AG04449 (cell line): ENCODE measurements at regions not wholly inside any gene's neighbourhood (a gene's known extent, or its start where the extent isn't known, plus 50 kb on each side); places are given as distances from the start of the nearest gene placed in this dataset.

Experiments
- CTCF ChIA-PET: fragments of 350-600 bp; formaldehyde crosslinking; extraction: SDS; loops from one replicate; lab custom pipeline; 2021; ENCODE audit warnings: antibody characterized with exemption; lab: Yijun Ruan, JAX
- POLR2A ChIA-PET: fragments of 400-600, 350-600 bp; formaldehyde crosslinking; extraction: SDS; loops from one replicate; lab custom pipeline; 2020; ENCODE audit warnings: antibody characterized with exemption, inconsistent platforms; lab: Yijun Ruan, JAX
- DNase-seq: peaks from one replicate; pipeline ENCODE4 v3.0.0-alpha.2; 2010; ENCODE audit warnings: low read depth, low spot score
- H3K4me3 ChIP-seq: 2 replicates; pipeline ENCODE4 v1.5.1; 2011; ENCODE audit warnings: low read depth, mild to moderate bottlenecking, control low read depth, low read length
- CTCF ChIP-seq: IDR thresholded peaks from one replicate; pipeline ENCODE4 v1.5.1; 2011; ENCODE audit warnings: mild to moderate bottlenecking, moderate library complexity, low read length, control low read depth, inconsistent platforms; ENCODE audit not compliant: insufficient read depth; ENCODE audit errors: missing control alignments

DNA sequence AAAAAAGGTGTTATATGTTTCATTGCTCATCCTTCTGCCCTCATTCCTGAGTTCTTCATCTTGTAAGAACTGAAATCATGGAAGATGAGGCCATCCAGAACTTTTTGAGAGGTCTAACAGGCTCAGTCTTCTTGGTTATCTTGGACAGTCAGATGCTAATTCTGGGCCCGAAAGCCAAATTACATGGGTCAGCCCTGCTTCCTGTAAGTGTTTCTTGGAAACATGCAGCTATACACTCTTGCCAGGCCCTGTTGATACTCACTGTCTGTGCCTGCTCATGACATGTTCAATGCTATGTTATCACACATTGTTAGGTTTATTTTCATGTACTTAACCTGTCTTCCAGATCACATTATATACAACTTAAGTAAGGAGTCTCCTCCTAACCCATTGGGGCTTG, 542.5 kb downstream of the NUF2 start:
- no peak for TF ChIP-seq CTCF
- DNase-seq = no peak
- CTCF ChIA-PET = no interaction called here
- H3K4me3 ChIP-seq = no peak overlapping the region
- POLR2A ChIA-PET = no interaction called here

DNA sequence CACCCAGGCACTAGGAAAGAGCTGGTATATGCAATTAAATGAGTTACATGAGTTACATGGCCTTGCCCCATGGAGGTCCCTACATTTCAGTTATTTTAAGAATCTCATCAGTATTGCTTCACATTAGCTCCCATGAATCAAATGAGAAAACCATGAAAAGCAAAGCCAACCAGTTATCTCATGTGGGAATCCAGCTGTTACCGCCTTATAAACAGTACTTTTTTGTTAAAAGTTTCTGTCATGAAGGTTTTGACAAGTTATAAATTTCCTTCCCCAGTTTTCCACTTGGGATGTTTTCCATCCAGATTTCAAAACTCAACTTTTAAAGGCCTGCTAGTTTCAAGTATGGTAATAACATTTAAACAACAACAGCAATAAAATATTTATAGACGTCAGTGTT, 544.8 kb downstream of the NUF2 start:
- no peak overlapping the region for H3K4me3 ChIP-seq
- POLR2A ChIA-PET = no interaction called here
- no peak for TF ChIP-seq CTCF
- CTCF ChIA-PET = interaction anchor here (1.8 kb wide), 1 partner anchor 7 kb away, joined by 7 read pairs; no protein-coding TSS in a partner anchor
- DNase-seq = no peak

DNA sequence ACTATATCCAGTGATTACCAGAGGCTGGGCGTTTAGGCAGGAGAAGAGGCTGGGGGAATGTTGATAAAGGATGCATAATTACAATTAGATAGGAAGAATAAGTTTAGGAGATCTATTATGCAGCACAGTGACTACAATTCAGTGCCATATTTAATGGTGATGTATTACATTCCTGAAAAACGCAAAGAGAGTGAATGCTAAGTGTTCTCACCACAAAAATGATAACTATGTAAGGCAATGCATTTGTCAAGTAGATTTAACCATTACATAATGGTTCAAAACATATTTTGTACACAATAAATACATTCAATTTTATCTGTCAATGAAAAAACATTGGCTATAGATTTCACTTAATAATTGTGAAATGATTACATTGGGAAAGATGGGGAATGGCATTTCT, 548.9 kb downstream of the NUF2 start:
- no peak for TF ChIP-seq CTCF
- peak; percentile 26 for DNase-seq
- H3K4me3 ChIP-seq = no peak overlapping the region
- POLR2A ChIA-PET = no interaction called here
- CTCF ChIA-PET = no interaction called here

- no peak for TF ChIP-seq CTCF
- POLR2A ChIA-PET = no interaction called here
- CTCF ChIA-PET = no interaction called here
- no peak for DNase-seq
- no peak overlapping the region for H3K4me3 ChIP-seq
Observed at GRCh38 chr1:163872067-163872466, 550.3 kb downstream of the NUF2 start.

DNA sequence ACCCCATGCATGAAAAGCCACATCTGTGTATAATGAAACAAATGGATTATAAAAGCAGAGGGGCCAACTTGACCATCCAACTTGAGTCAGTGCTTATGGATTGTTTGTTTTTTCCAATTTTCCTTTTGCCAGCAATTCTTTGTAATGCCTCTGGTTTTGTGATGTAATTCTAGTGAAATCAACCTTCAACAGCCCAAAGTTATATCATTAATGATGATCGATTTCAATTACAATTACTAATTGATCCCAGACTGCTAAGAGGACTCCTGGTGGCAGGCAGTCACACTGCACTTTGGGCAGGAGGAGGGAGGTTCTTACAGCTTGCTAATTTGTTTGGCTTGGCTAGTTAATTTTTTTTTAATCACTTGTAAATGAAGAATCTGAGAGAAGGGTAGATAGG, 552.3 kb downstream of the NUF2 start:
- peak; percentile 33 for TF ChIP-seq CTCF
- ChIA-PET CTCF (interaction anchor here (0.5 to 2.0 kb wide), 6 partner anchors 8 to 42 kb away, joined by 3 to 7 read pairs (median 4); no protein-coding TSS in a partner anchor), POLR2A (no interaction called here)
- DNase-seq = no peak
- no peak overlapping the region for H3K4me3 ChIP-seq

DNA sequence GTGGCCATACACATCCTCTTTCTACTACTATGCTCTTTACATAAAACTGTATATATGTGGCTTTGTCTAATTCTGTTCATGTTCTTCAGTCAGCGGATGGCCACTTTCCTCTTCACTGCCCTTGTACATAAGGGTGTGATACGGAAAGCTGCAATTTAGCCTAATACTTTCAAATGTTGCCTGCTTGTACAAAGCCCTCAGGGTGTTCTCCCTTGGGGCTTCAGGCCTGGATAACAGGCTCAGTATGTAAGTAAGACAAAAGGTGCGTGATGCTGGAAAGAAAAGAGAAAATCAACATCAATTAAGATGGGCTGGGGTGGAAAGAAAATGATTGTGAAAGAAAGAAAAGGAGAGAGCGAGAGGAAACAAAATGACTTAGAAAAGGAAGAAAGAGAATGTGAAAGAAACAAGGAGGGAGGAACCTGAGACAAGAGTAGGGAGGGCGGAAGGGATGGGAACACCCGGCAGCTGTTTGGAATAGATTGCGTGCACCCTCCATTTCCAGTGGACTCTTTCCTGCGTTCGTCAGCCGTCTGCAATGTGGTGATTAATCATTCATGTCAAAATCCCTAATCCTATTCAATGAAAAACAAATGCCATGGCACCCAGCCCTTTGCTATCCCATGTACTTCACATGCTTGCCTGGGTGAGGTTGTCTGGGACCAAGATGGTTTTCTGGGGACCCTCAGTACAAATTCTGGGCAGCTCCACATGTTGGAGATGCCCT, 553.6 kb downstream of the NUF2 start:
- H3K4me3 ChIP-seq = no peak overlapping the region
- DNase-seq = peak; percentile 51
- ChIA-PET CTCF (interaction anchor here (2.0 kb wide), 1 partner anchor 19 kb away, joined by 6 read pairs; no protein-coding TSS in a partner anchor), POLR2A (interaction anchor here (1.3 kb wide), 1 partner anchor 31 kb away, joined by 3 read pairs; no protein-coding TSS in a partner anchor)
- no peak for TF ChIP-seq CTCF
